SU-DHL-6 (cell line): ENCODE measurements at regions not wholly inside any gene's neighbourhood (a gene's known extent, or its start where the extent isn't known, plus 50 kb on each side); places are given as distances from the start of the nearest gene placed in this dataset.

Source experiments
- H2AFZ ChIP-seq: fragments of 200-600 bp; sonication (generic); 2 replicates; pipeline ENCODE4 v1.6.1; 2014; ENCODE audit warnings: low read depth, mild to moderate bottlenecking, moderate library complexity, mixed read lengths, antibody characterized with exemption, low read length; ENCODE audit not compliant: severe bottlenecking
- H3F3A ChIP-seq: fragments of 200-600 bp; shearing (Covaris generic); 2 replicates; pipeline ENCODE4 v1.6.0; 2016; ENCODE audit warnings: antibody characterized with exemption, mild to moderate bottlenecking; ENCODE audit not compliant: insufficient read depth
- H3K27ac ChIP-seq: fragments of 200-600 bp; sonication (generic); 2 replicates; pipeline ENCODE4 v1.5.1; 2016; ENCODE audit warnings: low read depth, mild to moderate bottlenecking, low read length, moderate library complexity, mixed read lengths
- H3K27me3 ChIP-seq: fragments of 200-600 bp; sonication (generic), shearing (Covaris generic); 2 replicates; pipeline ENCODE4 v1.6.0; 2014; ENCODE audit warnings: mild to moderate bottlenecking, low read length
- H3K36me3 ChIP-seq: fragments of 200-600 bp; sonication (generic); 2 replicates; pipeline ENCODE4 v1.6.1; 2014; ENCODE audit warnings: mild to moderate bottlenecking, low read length, mixed read lengths
- H3K4me2 ChIP-seq: fragments of 300-600, 200-600 bp; shearing (Covaris generic), sonication (generic); 2 replicates; pipeline ENCODE4 v1.6.0; 2014; ENCODE audit warnings: low read length, low read depth, mild to moderate bottlenecking; ENCODE audit not compliant: poor library complexity, severe bottlenecking
- H3K4me3 ChIP-seq: fragments of 200-600 bp; sonication (generic); 2 replicates; pipeline ENCODE4 v1.5.1; 2014; ENCODE audit warnings: antibody characterized with exemption, low read length, mild to moderate bottlenecking, mixed read lengths; ENCODE audit not compliant: insufficient read depth, poor library complexity, severe bottlenecking
- H3K79me2 ChIP-seq: fragments of 200-600 bp; sonication (generic); 2 replicates; pipeline ENCODE4 v1.6.1; 2014; ENCODE audit warnings: mild to moderate bottlenecking, low read length, moderate library complexity; ENCODE audit not compliant: insufficient read depth
- H3K9ac ChIP-seq: fragments of 200-600 bp; sonication (generic); 2 replicates; pipeline ENCODE4 v1.7.0; 2014; ENCODE audit warnings: mild to moderate bottlenecking, low read length
- H3K9me2 ChIP-seq: fragments of 200-600 bp; sonication (generic); replicated peaks from 2 replicates; pipeline ENCODE4 v1.6.1; 2014; ENCODE audit warnings: low read length; ENCODE audit not compliant: insufficient read depth
- H3K9me3 ChIP-seq: fragments of 200-600 bp; sonication (generic); 2 replicates; pipeline ENCODE4 v1.6.1; 2014; ENCODE audit warnings: low read length, mixed read lengths; ENCODE audit not compliant: insufficient read depth
- H4K20me1 ChIP-seq: fragments of 200-600 bp; sonication (generic); 2 replicates; pipeline ENCODE4 v1.6.1; 2014; ENCODE audit warnings: low read depth, mild to moderate bottlenecking, antibody characterized with exemption, low read length, moderate library complexity, mixed read lengths
- EZH2phosphoT487 ChIP-seq: fragments of 200-600 bp; sonication (generic), shearing (Covaris generic); conservative IDR thresholded peaks from 2 replicates; pipeline ENCODE4 v1.6.1; 2018; ENCODE audit warnings: mild to moderate bottlenecking, antibody characterized with exemption, low read length, moderate library complexity, mixed read lengths
- TF ChIP-seq, protein P1 (sequence below): fragments of 200-600 bp; sonication (generic); IDR thresholded peaks from one replicate; pipeline ENCODE4 v1.5.1; 2017; ENCODE audit warnings: antibody characterized with exemption, mild to moderate bottlenecking, low read length, moderate library complexity; ENCODE audit not compliant: insufficient read depth, poor library complexity, severe bottlenecking

GRCh38 chr5:102625468-102625867, 126.7 kb upstream of the SLCO6A1 start:
- Histone ChIP-seq H3F3A (no peaks in the 10 kb centered on the region), H3K9ac (no peak overlapping the region), H3K27me3 (no peaks in the 10 kb centered on the region; the same call in 1 of the 2 replicates), H2AFZ (no peak overlapping the region), H3K9me3 (no peaks in the 10 kb centered on the region), H3K79me2 (no peaks in the 10 kb centered on the region), H3K27ac (no peak overlapping the region), H3K4me2 (no peak overlapping the region), H3K36me3 (no peaks in the 10 kb centered on the region), H3K9me2 (no peaks in the 10 kb centered on the region), H4K20me1 (no peaks in the 10 kb centered on the region), H3K4me3 (no peak overlapping the region)
- TF ChIP-seq, protein P1, sequence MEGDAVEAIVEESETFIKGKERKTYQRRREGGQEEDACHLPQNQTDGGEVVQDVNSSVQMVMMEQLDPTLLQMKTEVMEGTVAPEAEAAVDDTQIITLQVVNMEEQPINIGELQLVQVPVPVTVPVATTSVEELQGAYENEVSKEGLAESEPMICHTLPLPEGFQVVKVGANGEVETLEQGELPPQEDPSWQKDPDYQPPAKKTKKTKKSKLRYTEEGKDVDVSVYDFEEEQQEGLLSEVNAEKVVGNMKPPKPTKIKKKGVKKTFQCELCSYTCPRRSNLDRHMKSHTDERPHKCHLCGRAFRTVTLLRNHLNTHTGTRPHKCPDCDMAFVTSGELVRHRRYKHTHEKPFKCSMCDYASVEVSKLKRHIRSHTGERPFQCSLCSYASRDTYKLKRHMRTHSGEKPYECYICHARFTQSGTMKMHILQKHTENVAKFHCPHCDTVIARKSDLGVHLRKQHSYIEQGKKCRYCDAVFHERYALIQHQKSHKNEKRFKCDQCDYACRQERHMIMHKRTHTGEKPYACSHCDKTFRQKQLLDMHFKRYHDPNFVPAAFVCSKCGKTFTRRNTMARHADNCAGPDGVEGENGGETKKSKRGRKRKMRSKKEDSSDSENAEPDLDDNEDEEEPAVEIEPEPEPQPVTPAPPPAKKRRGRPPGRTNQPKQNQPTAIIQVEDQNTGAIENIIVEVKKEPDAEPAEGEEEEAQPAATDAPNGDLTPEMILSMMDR: no peak
- TF ChIP-seq EZH2phosphoT487: no peak

DNA sequence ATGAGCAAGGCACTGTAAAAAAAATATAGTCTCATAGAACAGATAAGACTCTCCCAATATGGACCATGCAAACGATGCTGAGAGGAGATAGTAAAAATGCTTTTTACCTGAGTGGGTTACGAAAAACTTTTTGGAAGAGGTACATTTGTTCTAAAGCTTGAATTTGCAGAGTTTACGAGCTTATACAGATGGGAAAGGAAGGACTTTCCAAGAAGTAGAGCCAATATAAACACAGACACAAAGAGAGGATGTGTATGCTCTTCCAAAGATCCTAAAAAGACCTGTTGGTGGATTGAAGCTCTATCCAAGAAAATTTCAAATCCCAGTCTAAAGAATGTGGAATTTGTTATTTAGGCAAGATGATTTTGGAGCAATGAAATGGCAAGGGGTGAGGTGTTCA, 127.1 kb upstream of the SLCO6A1 start:
- Histone ChIP-seq H3K36me3 (no peaks in the 10 kb centered on the region), H3K4me3 (no peak overlapping the region), H3K9ac (no peak overlapping the region), H2AFZ (no peak overlapping the region), H3F3A (no peaks in the 10 kb centered on the region), H3K9me2 (no peaks in the 10 kb centered on the region), H3K4me2 (no peak overlapping the region), H3K79me2 (no peaks in the 10 kb centered on the region), H3K9me3 (no peaks in the 10 kb centered on the region), H4K20me1 (no peaks in the 10 kb centered on the region), H3K27me3 (no peaks in the 10 kb centered on the region; the same call in 1 of the 2 replicates), H3K27ac (no peak overlapping the region)
- no peak for TF ChIP-seq EZH2phosphoT487
- TF ChIP-seq, protein P1: no peak

DNA sequence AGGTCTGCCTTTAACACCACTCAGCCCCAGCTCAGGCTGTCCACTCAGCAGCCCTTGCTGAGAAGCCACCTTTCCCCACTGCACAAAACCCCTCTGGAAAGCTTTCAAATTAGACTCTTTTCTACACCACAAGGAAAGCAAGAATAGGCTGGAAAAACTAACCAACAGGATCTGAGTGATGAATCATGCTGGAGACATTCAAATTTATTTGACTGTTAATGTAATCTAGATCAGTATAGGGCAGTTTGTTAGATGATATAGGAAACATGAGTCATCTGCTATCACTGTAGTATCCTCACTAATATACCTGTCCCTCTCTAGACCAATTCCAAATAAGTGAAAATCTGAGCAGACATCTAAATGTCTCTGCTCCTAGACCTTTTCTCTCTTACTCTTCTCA, 127.8 kb upstream of the PAM start:
- no peak overlapping the region for H3K4me3 ChIP-seq
- no peak overlapping the region for H2AFZ ChIP-seq
- H3K27me3 ChIP-seq: no peaks in the 10 kb centered on the region; the same call in 1 of the 2 replicates
- H3K9ac ChIP-seq: no peak overlapping the region
- H3K4me2 ChIP-seq: no peak overlapping the region
- no peak overlapping the region for H3K27ac ChIP-seq
- TF ChIP-seq EZH2phosphoT487: no peak
- TF ChIP-seq, protein P1: no peak
- no peaks in the 10 kb centered on the region for H4K20me1 ChIP-seq
- no peaks in the 10 kb centered on the region for H3K9me2 ChIP-seq
- no peaks in the 10 kb centered on the region for H3K79me2 ChIP-seq
- H3F3A ChIP-seq: no peaks in the 10 kb centered on the region
- no peaks in the 10 kb centered on the region for H3K36me3 ChIP-seq
- H3K9me3 ChIP-seq: no peaks in the 10 kb centered on the region
